SK-N-MC (cell line): ENCODE measurements at regions not wholly inside any gene's neighbourhood (a gene's known extent, or its start where the extent isn't known, plus 50 kb on each side); places are given as distances from the start of the nearest gene placed in this dataset.

Experiments
- EZH2 ChIP-seq: fragments of 200-600 bp; sonication (generic); IDR thresholded peaks from one replicate; pipeline ENCODE4 v1.6.1; 2017; ENCODE audit warnings: antibody characterized with exemption
- FOXP2 ChIP-seq: optimal IDR thresholded peaks from 2 replicates; pipeline ENCODE3; 2011; ENCODE audit warnings: mild to moderate bottlenecking, moderate library complexity; ENCODE audit not compliant: insufficient read depth; ENCODE audit errors: extremely low read length, control extremely low read depth
- POLR2AphosphoS5 ChIP-seq: IDR thresholded peaks from 2 replicates; pipeline ENCODE4 v1.6.1; 2012; ENCODE audit warnings: mild to moderate bottlenecking, low read depth, low read length, borderline replicate concordance

DNA sequence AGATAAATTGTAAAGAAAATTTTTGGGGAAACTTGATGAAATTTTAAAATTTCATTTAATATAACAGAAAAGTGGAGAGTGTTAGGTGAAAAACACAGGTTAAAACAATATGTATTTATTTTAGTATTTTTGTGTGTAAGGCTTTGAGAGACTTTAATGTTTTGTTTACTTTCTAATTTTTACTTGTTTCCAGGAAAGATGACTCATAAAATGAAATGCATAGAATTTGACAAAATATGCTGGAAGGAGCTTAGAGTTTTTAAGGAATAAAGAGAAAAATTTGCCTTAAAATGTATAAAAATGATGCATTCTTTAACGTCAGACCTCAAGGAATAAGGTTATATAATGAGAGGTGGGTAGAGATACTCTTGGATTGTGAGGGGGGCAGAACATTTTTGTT, 1205.1 kb upstream of the CNTN5 start:
- no peak for TF ChIP-seq FOXP2
- no peak for TF ChIP-seq POLR2AphosphoS5
- no peak for TF ChIP-seq EZH2
